ENCODE measurements at regions not wholly inside any gene's neighbourhood (a gene's known extent, or its start where the extent isn't known, plus 50 kb on each side); places are given as distances from the start of the nearest gene placed in this dataset.

GRCh38 chr11:119808407-119809185 lies 79.6 kb upstream of the NECTIN1 start:
- Histone ChIP-seq H3K56ac (ENCODE audit: insufficient read length, low read depth, low read length) (no peak overlapping the region), H3K27me3 (ENCODE audit: insufficient read depth, low read length) (no peaks in the 10 kb centered on the region; the same call in 1 of the 2 replicates), H3K23ac (ENCODE audit: insufficient read length, low read depth, low read length) (no peak overlapping the region), H3K9ac (ENCODE audit: extremely low read depth, insufficient read length, low read length) (no peak overlapping the region), H3K23me2 (ENCODE audit: insufficient read length, low read depth, low read length, poor library complexity, severe bottlenecking) (no peaks in the 10 kb centered on the region), H3K4me2 (ENCODE audit: insufficient read depth, insufficient read length, low read length) (no peak overlapping the region), H3K27ac (ENCODE audit: insufficient read length, low read depth, low read length) (no peak overlapping the region), H2BK12ac (ENCODE audit: insufficient read length, low read depth, low read length) (no peak overlapping the region), H3K9me3 (ENCODE audit: control insufficient read depth, low read depth, low read length) (no peaks in the 10 kb centered on the region), H4K5ac (ENCODE audit: insufficient read length, low read depth, low read length) (no peak overlapping the region), H3K14ac (ENCODE audit: insufficient read depth, low read length) (no peak overlapping the region; the same call in 1 of the 2 replicates), H2BK120ac (ENCODE audit: low read depth, low read length, poor library complexity, severe bottlenecking) (no peak overlapping the region), H2BK20ac (ENCODE audit: low read depth, low read length, poor library complexity, severe bottlenecking) (no peak overlapping the region), H3K4me1 (ENCODE audit: insufficient read depth, low read length) (no peaks in the 10 kb centered on the region), H3T11ph (ENCODE audit: low read length) (no peak overlapping the region), H3K79me2 (ENCODE audit: insufficient read depth, low read length) (no peaks in the 10 kb centered on the region), H2AK5ac (ENCODE audit: insufficient read length, low read length) (no peak overlapping the region), H4K8ac (replicated peaks; ENCODE audit: insufficient read length, low read depth, low read length) (no peak overlapping the region), H2BK5ac (ENCODE audit: insufficient read length, low read length) (no peak overlapping the region), H3K4ac (ENCODE audit: low read depth, low read length) (no peak overlapping the region), H3K18ac (ENCODE audit: insufficient read length, low read depth, low read length) (no peak overlapping the region), H2AFZ (ENCODE audit: low read length) (no peak overlapping the region), H4K20me1 (ENCODE audit: control insufficient read depth, insufficient read depth, insufficient read length) (no peaks in the 10 kb centered on the region), H2BK15ac (ENCODE audit: low read depth, low read length) (no peak overlapping the region), H4K91ac (ENCODE audit: insufficient read length, low read depth, low read length) (no peak overlapping the region), H3K79me1 (ENCODE audit: insufficient read depth, low read depth, low read length, poor library complexity, severe bottlenecking) (no peaks in the 10 kb centered on the region)
- no peak for DNase-seq
- Mint-ChIP-seq H3K4me1 (peaks cover 16 to 19% of the 10 kb centered on the region in 2 experiments; a peak in 3 of 4 replicates), H3K9me3 (no peaks in the 10 kb centered on the region), H3K36me3 (ENCODE audit: insufficient read depth in 1 of 3, low read depth in 3 of 3) (no peaks in the 10 kb centered on the region; a peak in 1 of 7 replicates), H3K27me3 (ENCODE audit: low read depth) (peaks cover 55% of the 10 kb centered on the region), H3K4me3 (no peak overlapping the region), H3K27ac (no peak overlapping the region)
- no peak for TF ChIP-seq CTCF (conservative IDR thresholded peaks at IDR 0.05)
- WGBS (ENCODE audit: extremely low coverage, insufficient read length, low lambda C conversion rate): no CpG with 5 or more reads among the region's 12 CpGs
